K562 (cell line): ENCODE measurements at regions not wholly inside any gene's neighbourhood (a gene's known extent, or its start where the extent isn't known, plus 50 kb on each side); places are given as distances from the start of the nearest gene placed in this dataset.

Source experiments
- BRF2 ChIP-seq: IDR thresholded peaks from 3 replicates; pipeline ENCODE4 v1.6.1; 2011; ENCODE audit warnings: borderline replicate concordance, mild to moderate bottlenecking; ENCODE audit not compliant: insufficient read length, insufficient read depth
- RCOR1 ChIP-seq, 2 experiments: IDR thresholded peaks; 2 replicates each; pipeline ENCODE4 v1.6.1; 2012; ENCODE audit warnings: low read depth in 2 of 2, low read length in 2 of 2, borderline replicate concordance in 1 of 2, improper control_type of control experiment in 1 of 2

- TF ChIP-seq BRF2, result no peak
- TF ChIP-seq RCOR1 (IDR thresholded peaks at IDR 0.05; ENCODE audit: borderline replicate concordance in 1 of 2, low read depth in 2 of 2, low read length in 2 of 2), result no peak
These were observed 1293.6 kb upstream of the ZEB2 start for GRCh38 chr2:145813481-145813880.
